CD4-positive, alpha-beta T cell treated with Interleukin-4 for 4 hours (primary cell): ENCODE measurements at regions not wholly inside any gene's neighbourhood (a gene's known extent, or its start where the extent isn't known, plus 50 kb on each side); places are given as distances from the start of the nearest gene placed in this dataset.

Experiments used
- DNase-seq: peaks from one replicate; pipeline ENCODE4 v3.0.0-alpha.2; 2020

GRCh38 chr5:124252747-124253146 is 493.7 kb downstream of the ZNF608 start:
- no peak for DNase-seq

GRCh38 chr5:124252191-124252638 is 494.2 kb downstream of the ZNF608 start:
- DNase-seq: no peak

GRCh38 chr5:124245276-124245675 is 501.2 kb downstream of the ZNF608 start:
- DNase-seq: no peak

DNA sequence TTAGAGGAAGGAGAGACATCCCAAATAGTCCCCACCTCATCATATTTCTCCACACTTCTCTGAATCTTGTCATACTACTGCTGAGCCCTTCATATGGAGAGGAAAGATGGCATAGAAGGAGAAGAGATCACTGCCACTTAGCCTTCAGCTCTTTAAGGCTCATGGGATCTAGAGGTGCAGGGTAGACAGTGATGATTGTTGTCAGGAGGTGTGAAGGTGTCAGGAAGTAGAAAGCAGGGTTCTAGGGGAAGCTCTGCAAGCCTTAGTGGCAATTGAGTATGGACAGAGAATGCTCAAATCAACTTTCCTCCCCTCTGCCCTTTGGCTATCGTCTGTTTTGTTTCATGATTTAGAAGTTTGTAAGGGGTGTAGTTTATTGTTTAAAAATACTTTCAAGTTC is 505.7 kb downstream of the ZNF608 start:
- DNase-seq: no peak

DNA sequence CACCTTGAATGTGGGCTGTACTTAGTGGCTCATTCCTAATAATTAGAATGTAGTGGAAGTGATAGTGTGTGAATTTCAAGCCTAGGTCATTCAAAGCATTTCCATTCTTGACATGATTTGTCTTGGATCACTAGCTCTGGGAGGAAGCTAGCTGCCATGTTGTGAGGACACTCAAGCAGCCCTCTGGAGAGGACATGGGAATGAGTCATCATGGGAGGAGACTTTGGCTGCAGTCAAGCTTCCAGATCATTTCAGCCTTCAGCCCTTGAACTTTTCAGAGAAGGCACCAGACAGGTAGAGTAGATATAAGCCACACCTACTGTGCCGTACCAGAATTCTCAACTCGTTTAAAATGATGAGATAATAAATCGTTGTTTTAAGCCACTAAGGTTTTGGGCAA is 506.9 kb downstream of the ZNF608 start:
- no peak for DNase-seq

DNA sequence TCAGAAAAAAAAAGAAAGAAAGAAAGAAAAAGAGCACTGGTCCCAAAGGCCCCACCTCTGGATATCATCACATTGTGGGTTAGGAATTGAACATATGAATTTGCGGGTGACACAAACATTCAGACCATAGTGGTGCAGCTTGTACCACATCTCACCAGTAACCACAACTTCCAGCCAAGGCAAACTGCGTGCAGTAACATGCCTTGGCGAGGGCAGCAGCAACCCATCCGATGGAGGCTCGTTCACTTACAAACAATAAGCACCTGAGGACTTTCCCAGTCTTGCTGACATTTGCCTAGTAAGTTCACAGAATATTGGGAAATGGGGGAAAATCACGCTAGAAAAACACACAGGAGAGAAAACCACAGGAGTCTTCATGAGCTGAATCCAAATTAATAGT is 508.1 kb downstream of the ZNF608 start:
- DNase-seq: no peak

DNA sequence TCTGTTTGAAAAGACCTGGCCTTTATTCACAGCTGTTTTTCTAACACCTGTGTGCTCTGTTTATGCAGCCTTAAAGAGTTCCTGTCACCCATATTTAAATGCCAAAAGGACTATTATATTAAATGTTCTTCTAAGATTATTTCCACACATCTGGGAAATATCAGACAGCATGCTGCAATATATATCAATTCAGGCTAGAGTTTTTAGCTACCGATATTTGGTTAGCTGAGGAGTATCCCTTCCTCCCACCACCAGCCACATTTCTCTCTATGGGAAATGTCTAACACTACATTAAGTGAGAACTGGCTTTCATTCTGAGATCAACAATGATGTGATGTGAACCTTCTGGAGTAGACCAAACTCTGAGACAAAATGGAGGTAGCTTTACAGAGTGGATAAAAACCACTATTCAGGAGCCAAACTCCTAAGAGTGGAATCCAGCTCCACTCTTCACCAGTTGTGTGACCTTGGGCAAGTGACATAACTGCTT is 509.2 kb downstream of the ZNF608 start:
- no peak for DNase-seq

GRCh38 chr5:124236361-124237205 is 509.9 kb downstream of the ZNF608 start:
- DNase-seq: no peak

DNA sequence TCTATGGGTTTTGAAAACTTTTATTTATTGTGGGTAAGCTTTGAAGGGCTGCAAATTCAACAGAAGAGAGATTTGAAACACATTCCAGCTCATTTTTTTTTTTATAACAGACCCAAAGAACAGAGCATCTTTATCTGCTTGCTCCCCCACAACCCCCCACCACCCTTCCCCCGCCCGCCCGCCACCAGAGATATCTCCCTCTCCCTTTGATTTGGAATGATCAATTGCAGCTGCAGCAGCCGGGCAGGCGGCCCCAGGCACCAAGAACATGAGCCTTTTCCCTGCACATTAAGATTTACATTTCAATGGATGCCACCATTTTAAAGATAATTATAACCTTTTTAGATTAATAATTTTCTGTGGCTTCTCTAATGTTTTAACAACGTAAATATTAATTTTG is 510.9 kb downstream of the ZNF608 start:
- DNase-seq: no peak

- no peak for DNase-seq
Observed at GRCh38 chr5:124234770-124235562, 511.5 kb downstream of the ZNF608 start.

DNA sequence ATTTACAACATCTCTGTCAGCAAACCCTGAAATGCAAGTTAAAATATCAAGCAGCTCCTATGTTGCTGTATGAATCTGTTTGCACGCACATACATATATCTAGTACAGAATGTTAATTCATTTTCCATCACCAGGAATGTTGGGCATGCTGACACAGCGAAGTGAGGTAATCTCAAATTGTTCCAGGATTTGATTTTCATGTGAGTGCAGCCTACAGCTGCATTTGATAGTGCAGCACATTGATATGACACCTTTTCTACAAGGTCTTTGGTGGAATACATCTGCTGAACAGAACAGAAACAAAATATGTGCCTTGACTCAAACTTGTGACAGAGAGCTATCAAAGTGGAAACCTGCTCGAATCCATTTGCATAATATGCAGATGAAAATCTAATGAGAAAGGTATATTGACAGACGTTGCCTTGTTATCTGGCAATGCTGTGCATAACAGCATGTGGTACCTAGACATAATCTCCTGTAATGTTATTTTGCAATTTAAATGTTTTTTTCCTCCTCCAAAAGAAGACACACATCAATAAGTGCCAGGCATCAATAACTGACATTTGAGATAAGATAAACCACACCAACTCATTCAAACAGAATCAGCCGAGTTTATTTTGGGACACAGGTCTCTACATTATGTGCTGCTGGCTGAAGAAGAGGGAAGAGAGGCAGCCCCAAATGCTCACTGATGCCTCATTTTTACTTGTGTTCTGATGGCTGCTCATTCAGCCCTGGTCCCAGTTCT is 512.2 kb downstream of the ZNF608 start:
- DNase-seq: no peak

GRCh38 chr5:124232515-124232914 is 513.9 kb downstream of the ZNF608 start:
- DNase-seq: no peak

- no peak for DNase-seq
Observed at GRCh38 chr5:124231802-124232201, 514.6 kb downstream of the ZNF608 start.

- no peak for DNase-seq
Observed at GRCh38 chr5:124231230-124231629, 515.2 kb downstream of the ZNF608 start.

- DNase-seq: no peak
Observed at GRCh38 chr5:124230456-124230855, 516.0 kb downstream of the ZNF608 start.

DNA sequence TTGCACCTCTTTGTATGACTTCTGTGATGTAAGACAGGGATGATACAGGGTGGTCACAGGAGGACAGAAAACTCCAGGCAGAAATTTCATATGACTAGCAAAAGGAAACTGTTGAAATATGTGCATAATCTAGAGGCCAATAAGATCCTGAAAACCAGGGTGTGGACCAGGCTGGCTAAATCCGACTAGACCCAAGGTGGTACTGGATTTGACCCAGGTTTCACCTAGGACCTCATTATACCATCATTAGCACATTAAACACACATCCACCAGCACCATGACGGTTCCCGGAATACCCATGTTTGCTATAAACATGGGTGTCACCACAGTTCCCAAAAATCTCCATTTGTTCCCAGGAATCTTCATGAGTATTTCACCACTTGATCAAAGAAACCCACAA is 517.1 kb downstream of the ZNF608 start:
- no peak for DNase-seq

- DNase-seq: no peak
Observed at GRCh38 chr5:124227914-124228313, 518.5 kb downstream of the ZNF608 start.

GRCh38 chr5:124220418-124220817 is 526.0 kb downstream of the ZNF608 start:
- DNase-seq: no peak

- no peak for DNase-seq
Observed at GRCh38 chr5:124212934-124213333, 533.5 kb downstream of the ZNF608 start.

DNA sequence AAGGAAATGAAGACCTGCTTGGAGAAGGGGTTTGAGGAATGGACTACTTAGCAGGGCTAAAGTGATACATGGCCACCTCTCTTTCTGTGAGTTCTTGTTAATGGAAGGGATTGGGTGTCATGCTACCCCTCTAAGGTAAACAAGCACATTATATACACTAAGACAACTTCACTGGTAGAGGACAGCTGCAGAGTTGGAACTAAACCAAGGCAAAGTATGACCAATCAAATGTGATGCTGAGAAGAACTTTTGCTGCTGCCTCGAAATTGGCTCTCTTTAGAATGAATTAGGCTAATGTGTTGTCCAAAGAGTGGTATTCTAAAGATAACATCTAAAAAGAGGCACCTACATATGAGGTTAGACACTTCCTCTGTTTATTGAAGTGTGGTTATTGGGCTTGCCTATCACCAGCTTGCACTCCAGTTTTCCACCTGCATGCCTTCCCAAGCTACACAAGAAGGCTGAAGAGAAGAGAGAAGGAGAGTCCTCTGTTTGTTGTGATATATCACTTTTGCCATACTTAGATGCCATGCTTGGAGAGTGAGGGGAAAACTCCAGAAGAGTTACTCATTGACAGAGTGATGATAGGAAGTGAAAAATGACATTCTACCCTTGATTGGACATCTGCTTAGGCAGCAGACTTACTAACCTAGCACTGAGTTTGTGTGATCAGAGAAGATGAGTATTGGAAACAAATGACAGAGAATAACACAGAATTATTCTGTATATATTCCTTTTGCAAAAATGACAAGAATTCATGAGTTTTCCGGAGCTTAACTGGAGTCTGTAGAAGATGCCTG is 536.1 kb downstream of the ZNF608 start:
- no peak for DNase-seq

GRCh38 chr5:124207118-124207517 is 539.3 kb downstream of the ZNF608 start:
- no peak for DNase-seq

DNA sequence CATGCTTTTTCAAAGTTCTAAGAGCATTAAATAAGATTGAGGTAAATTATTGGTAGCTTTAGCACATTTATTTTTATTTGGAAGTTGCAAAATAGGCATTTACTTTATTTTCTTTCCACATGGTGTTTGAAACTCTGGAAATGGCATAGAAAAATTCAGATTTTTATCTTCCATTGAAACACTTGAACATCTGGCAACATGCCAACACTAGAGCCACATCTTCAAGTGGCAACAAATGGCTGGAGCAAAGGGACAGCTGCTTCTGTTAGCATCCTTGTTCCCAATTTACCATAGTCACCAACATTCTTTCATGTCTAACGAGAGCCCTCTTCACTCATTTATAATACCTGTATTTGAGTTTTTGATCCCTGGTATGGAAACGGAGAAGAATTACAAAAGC is 539.9 kb downstream of the ZNF608 start:
- no peak for DNase-seq
